Transverse colon (tissue), 4 donors: ENCODE measurements at regions not wholly inside any gene's neighbourhood (a gene's known extent, or its start where the extent isn't known, plus 50 kb on each side); places are given as distances from the start of the nearest gene placed in this dataset.

Source experiments
- DNase-seq: peaks from one replicate; pipeline ENCODE4 v3.0.0-alpha.2; 2019
- H3K27ac ChIP-seq, 4 donors: fragments of 200-600 bp; sonication (generic); 2 replicates each; pipeline ENCODE4 v1.5.1; 2016 to 2018; ENCODE audit warnings: inconsistent platforms in 4 of 4
- H3K27me3 ChIP-seq: fragments of 200-600 bp; sonication (generic); 2 replicates; pipeline ENCODE4 v1.5.1; 2017; ENCODE audit warnings: inconsistent platforms
- H3K36me3 ChIP-seq, 4 donors: fragments of 200-600 bp; sonication (generic); 2 replicates each; pipeline ENCODE4 v1.5.1; 2017 to 2019; ENCODE audit warnings: inconsistent platforms in 4 of 4
- H3K4me1 ChIP-seq, 4 donors: fragments of 200-600 bp; sonication (generic); 2 replicates each; pipeline ENCODE4 v1.5.1; 2017 to 2020; ENCODE audit warnings: inconsistent platforms in 4 of 4
- H3K4me3 ChIP-seq, 4 donors: fragments of 200-600 bp; sonication (generic); 1 replicate in 1 of 4; 2 replicates in 3 of 4; pipeline versions ENCODE4 v1.5.1 to v1.6.1; 2017 to 2019; ENCODE audit warnings: inconsistent platforms in 4 of 4
- H3K9me3 ChIP-seq, 2 donors: fragments of 200-600 bp; sonication (generic); 2 replicates each; pipeline ENCODE4 v1.5.1; 2017 to 2019; ENCODE audit warnings: inconsistent platforms in 2 of 2
- CTCF ChIP-seq, 5 experiments: fragments of 200-600 bp in 3 of 5; fragments of 450-650 bp in 2 of 5; sonication (generic) in 3 of 5; IDR thresholded peaks; 1 replicate in 2 of 5; 2 replicates in 3 of 5; pipeline ENCODE4 v1.5.1; 2016 to 2017; ENCODE audit warnings: antibody characterized with exemption in 5 of 5, inconsistent platforms in 3 of 5, mild to moderate bottlenecking in 2 of 5, moderate library complexity in 1 of 5
- EP300 ChIP-seq: sonication (generic); formaldehyde crosslinking; IDR thresholded peaks from one replicate; pipeline ENCODE4 v1.6.1; 2017; ENCODE audit warnings: antibody characterized with exemption, low read depth
- POLR2A ChIP-seq: fragments of 450-650 bp; IDR thresholded peaks from one replicate; pipeline ENCODE4 v1.6.1; 2016; ENCODE audit warnings: antibody characterized with exemption, mild to moderate bottlenecking, moderate library complexity
- POLR2AphosphoS5 ChIP-seq, 3 donors: sonication (generic); formaldehyde crosslinking; IDR thresholded peaks; one replicate each; pipeline ENCODE4 v1.6.1; 2016; ENCODE audit warnings: antibody characterized with exemption in 3 of 3
- WGBS, 2 donors: methylation state at CpG; one replicate each; pipeline ENCODE4 v1.1.5; 2018; ENCODE audit warnings: low coverage in 1 of 2; 5-methylcytosine and 5-hydroxymethylcytosine counted together
- in situ Hi-C, 4 donors: fragments of 200-750 bp; cut with MboI; loops; one replicate each; pipeline versions ENCODE4 v1.15.0 to v1.15.1; 2017; ENCODE audit warnings: low sequenced_read_pairs in 3 of 4, low pct_ligation_motif_present in 1 of 4, low pct_unique_long_range_greater_than_20kb in 1 of 4
- intact Hi-C: fragments of 100-400 bp; cut with DNase I; formaldehyde crosslinking; loops from one replicate; pipeline ENCODE4 v1.15.1; 2023; ENCODE audit warnings: low total_unique reads

GRCh38 chr1:78420181-78420580, 70.6 kb upstream of the PTGFR start:
- no peak for DNase-seq

GRCh38 chr1:78420688-78421087, 70.1 kb upstream of the PTGFR start:
- intact Hi-C loops, result no loop called here
- H3K27ac ChIP-seq, result no peak overlapping the region
- H3K9me3 ChIP-seq, result no peaks in the 10 kb centered on the region
- H3K36me3 ChIP-seq, result no peaks in the 10 kb centered on the region
- no peak for DNase-seq
- H3K4me3 ChIP-seq, result no peak overlapping the region
- no peak for TF ChIP-seq EP300
- TF ChIP-seq POLR2AphosphoS5 (IDR thresholded peaks at IDR 0.05), result no peak
- TF ChIP-seq CTCF (IDR thresholded peaks at IDR 0.05), result no peak
- TF ChIP-seq POLR2A, result no peak
- in situ Hi-C loops, result no loop called here
- no peaks in the 10 kb centered on the region for H3K27me3 ChIP-seq
- H3K4me1 ChIP-seq, result no peaks in the 10 kb centered on the region

More at GRCh38 chr1:78420181-78420580, 70.6 kb upstream of the PTGFR start:
- TF ChIP-seq POLR2A (no peak), EP300 (no peak), POLR2AphosphoS5 (IDR thresholded peaks at IDR 0.05) (no peak), CTCF (IDR thresholded peaks at IDR 0.05) (no peak)
- Histone ChIP-seq H3K4me3 (no peak overlapping the region), H3K36me3 (no peaks in the 10 kb centered on the region), H3K9me3 (no peaks in the 10 kb centered on the region), H3K27ac (no peak overlapping the region), H3K27me3 (no peaks in the 10 kb centered on the region), H3K4me1 (no peaks in the 10 kb centered on the region)
- WGBS, 2 donors, result 53 to 73% methylated on average over 3 of the region's 3 CpGs
- intact Hi-C loops, result no loop called here
- in situ Hi-C loops, result no loop called here

GRCh38 chr1:78424720-78425119, 66.1 kb upstream of the PTGFR start:
- in situ Hi-C loops (no loop called here), intact Hi-C loops (no loop called here)
- Histone ChIP-seq H3K9me3 (no peaks in the 10 kb centered on the region), H3K36me3 (no peaks in the 10 kb centered on the region), H3K27me3 (no peaks in the 10 kb centered on the region), H3K4me1 (no peaks in the 10 kb centered on the region), H3K4me3 (no peak overlapping the region), H3K27ac (no peak overlapping the region)
- 55 to 61% methylated on average over 5 of the region's 5 CpGs for WGBS, 2 donors
- TF ChIP-seq CTCF (IDR thresholded peaks at IDR 0.05), result no peak
- DNase-seq, result no peak

GRCh38 chr1:78426408-78426807, 64.4 kb upstream of the PTGFR start:
- no peaks in the 10 kb centered on the region for H3K4me1 ChIP-seq
- no peak overlapping the region for H3K4me3 ChIP-seq
- TF ChIP-seq CTCF (IDR thresholded peaks at IDR 0.05) (no peak), EP300 (no peak), POLR2A (no peak), POLR2AphosphoS5 (IDR thresholded peaks at IDR 0.05) (no peak)
- WGBS, 2 donors, result 26 to 33% methylated on average over 3 to 4 of the region's 4 CpGs
- in situ Hi-C loops (no loop called here), intact Hi-C loops (no loop called here)
- no peaks in the 10 kb centered on the region for H3K36me3 ChIP-seq
- H3K27ac ChIP-seq, result no peak overlapping the region
- no peak for DNase-seq
- H3K9me3 ChIP-seq, result no peaks in the 10 kb centered on the region
- no peaks in the 10 kb centered on the region for H3K27me3 ChIP-seq
